ENCODE measurements at regions not wholly inside any gene's neighbourhood (a gene's known extent, or its start where the extent isn't known, plus 50 kb on each side); places are given as distances from the start of the nearest gene placed in this dataset.

DNA sequence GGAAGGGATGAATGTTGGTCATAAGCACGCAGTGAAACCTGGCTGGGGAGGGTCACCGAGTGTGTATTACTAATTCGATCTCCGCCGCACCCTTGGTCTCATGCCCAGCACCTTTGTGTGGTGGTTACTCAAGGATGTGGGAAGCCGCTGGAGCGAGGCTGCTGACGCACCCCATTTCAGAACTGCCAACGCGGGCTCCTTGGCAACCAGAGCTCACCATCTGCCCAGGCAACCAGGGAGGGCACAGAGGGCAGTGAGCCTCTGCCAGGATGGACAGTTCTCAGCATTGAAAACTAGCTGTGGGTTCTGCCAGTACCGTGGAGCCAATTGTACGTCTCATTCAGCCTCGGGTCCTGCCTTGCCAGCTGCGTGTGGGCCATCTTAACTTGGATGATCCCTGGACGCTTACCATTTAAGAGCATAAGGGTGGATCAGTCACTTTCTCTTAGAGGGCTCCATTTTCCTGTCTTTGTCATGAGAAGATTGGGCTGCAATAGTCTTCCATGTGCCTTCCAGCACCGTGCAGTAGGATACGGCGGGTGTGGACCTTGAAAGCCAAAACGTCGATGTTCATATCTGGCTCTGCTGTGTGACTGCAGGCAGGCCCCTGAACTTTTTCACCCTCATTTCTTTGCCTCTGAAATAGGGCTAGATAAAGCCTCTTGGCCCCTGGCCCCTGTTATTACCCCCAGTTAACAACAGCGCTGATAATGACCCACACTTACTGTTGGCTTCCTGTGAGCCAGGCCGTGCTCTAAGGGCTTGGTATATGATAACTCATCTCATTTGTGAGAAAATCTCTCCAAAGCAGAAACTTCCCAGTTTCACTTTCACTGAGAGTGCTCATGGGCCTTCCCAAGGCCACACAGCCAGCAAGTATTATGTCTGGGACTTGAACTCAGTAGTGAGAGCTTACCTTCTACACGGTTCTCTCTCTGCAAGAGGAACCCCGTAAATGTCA, 238.8 kb downstream of the OPA1 start:
- TF ChIP-seq EP300 (IDR thresholded peaks at IDR 0.05) (no peak), POLR2AphosphoS5 (IDR thresholded peaks at IDR 0.05) (no peak), POLR2A (IDR thresholded peaks at IDR 0.05) (no peak)
- TF ChIP-seq, protein P1, sequence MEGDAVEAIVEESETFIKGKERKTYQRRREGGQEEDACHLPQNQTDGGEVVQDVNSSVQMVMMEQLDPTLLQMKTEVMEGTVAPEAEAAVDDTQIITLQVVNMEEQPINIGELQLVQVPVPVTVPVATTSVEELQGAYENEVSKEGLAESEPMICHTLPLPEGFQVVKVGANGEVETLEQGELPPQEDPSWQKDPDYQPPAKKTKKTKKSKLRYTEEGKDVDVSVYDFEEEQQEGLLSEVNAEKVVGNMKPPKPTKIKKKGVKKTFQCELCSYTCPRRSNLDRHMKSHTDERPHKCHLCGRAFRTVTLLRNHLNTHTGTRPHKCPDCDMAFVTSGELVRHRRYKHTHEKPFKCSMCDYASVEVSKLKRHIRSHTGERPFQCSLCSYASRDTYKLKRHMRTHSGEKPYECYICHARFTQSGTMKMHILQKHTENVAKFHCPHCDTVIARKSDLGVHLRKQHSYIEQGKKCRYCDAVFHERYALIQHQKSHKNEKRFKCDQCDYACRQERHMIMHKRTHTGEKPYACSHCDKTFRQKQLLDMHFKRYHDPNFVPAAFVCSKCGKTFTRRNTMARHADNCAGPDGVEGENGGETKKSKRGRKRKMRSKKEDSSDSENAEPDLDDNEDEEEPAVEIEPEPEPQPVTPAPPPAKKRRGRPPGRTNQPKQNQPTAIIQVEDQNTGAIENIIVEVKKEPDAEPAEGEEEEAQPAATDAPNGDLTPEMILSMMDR (IDR thresholded peaks at IDR 0.05), result no peak

Data from stomach (tissue), 4 donors.